ENCODE measurements at regions not wholly inside any gene's neighbourhood (a gene's known extent, or its start where the extent isn't known, plus 50 kb on each side); places are given as distances from the start of the nearest gene placed in this dataset.
"Not testable (repeated sequence)": the region's sequence is repeated elsewhere in the genome, so short reads cannot be mapped to it uniquely, and the experiment has no call there.

DNA sequence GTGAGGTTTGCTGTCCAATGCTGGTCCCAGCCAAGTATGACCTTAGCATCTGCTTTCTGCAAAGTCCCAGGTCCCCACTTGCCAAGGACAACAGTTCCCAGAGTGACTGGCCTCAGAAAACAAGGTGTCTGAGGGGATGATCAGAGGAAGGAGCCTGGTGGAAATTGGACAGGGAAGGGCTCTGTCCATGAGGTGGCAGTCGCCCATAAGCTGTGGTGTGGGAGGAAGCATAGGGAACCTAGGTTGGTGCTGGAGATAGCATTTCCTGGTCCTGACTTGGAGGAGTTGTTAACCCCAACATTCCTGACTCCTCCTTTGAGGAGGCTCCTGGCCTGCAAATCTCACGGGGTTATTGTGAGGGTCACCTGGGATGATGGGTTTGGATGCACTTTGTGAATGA is 77.8 kb downstream of the LIMS4 start:
- H3K9me3 Mint-ChIP-seq; H3K27me3 Mint-ChIP-seq; H3K36me3 ChIP-seq (ENCODE audit: insufficient read depth, low read length); POLR2A ChIA-PET; H3K27ac Mint-ChIP-seq; H3K4me1 Mint-ChIP-seq; H3K27ac ChIP-seq (ENCODE audit: low read depth, low read length); H3K4me3 ChIP-seq (ENCODE audit: low read length); H3K4me3 Mint-ChIP-seq; CTCF ChIA-PET; H3K27me3 ChIP-seq (ENCODE audit: insufficient read depth, low read length, poor library complexity, severe bottlenecking); DNase-seq; H3K9me3 ChIP-seq (ENCODE audit: low read length); H3K36me3 Mint-ChIP-seq; H3K4me1 ChIP-seq (ENCODE audit: insufficient read depth, low read length): not testable (repeated sequence)

DNA sequence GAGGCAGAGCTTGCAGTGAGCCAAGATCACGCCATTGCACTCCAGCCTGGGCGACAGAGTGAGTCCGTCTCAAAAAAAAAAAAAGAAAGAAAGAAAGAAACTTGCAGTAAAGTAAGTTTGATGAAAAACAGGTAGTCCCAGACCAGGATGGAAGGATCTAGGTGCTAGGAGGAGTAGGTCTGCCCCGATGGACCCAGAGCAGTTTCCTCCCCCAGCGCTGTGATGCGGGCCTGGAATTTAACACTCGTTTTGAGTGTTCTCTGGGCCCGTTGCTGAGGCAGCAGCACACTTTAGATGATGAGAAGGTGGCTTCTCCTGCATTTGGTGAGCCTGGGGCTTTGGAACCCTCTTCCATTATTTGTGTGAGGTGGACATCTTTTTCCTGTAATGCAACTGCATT is 80.2 kb downstream of the LIMS4 start:
- H3K36me3 Mint-ChIP-seq; H3K36me3 ChIP-seq (ENCODE audit: insufficient read depth, low read length); CTCF ChIA-PET; H3K27me3 Mint-ChIP-seq; DNase-seq; H3K9me3 ChIP-seq (ENCODE audit: low read length); H3K4me1 ChIP-seq (ENCODE audit: insufficient read depth, low read length); H3K27ac Mint-ChIP-seq; H3K9me3 Mint-ChIP-seq; H3K4me3 ChIP-seq (ENCODE audit: low read length); H3K27me3 ChIP-seq (ENCODE audit: insufficient read depth, low read length, poor library complexity, severe bottlenecking); H3K4me3 Mint-ChIP-seq; H3K4me1 Mint-ChIP-seq; POLR2A ChIA-PET; H3K27ac ChIP-seq (ENCODE audit: low read depth, low read length): not testable (repeated sequence)

DNA sequence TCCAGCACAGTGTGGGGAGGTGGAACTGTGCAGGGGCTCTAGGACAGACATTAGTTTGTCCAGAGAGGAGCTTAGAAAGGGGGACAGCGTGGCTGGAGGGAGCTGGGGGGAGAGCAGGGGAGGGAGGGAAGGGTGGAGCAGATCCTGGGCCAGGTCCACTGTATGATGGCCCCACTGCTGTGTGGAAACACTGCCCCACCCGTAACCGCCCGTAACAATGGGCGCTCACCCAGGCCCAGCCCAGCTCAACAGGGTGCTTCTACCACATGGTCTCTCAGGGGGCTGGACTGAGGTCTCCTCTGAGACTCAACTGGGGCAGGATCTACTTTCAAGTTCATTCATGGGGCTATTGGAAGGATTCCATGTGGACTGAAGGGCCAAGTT is 81.6 kb downstream of the LIMS4 start:
- H3K4me3 ChIP-seq (ENCODE audit: low read length); CTCF ChIA-PET; H3K36me3 Mint-ChIP-seq; H3K4me3 Mint-ChIP-seq; H3K4me1 ChIP-seq (ENCODE audit: insufficient read depth, low read length); H3K27me3 ChIP-seq (ENCODE audit: insufficient read depth, low read length, poor library complexity, severe bottlenecking); H3K36me3 ChIP-seq (ENCODE audit: insufficient read depth, low read length); POLR2A ChIA-PET; H3K27ac Mint-ChIP-seq; DNase-seq; H3K9me3 ChIP-seq (ENCODE audit: low read length); H3K27me3 Mint-ChIP-seq; H3K4me1 Mint-ChIP-seq; H3K9me3 Mint-ChIP-seq; H3K27ac ChIP-seq (ENCODE audit: low read depth, low read length): not testable (repeated sequence)

DNA sequence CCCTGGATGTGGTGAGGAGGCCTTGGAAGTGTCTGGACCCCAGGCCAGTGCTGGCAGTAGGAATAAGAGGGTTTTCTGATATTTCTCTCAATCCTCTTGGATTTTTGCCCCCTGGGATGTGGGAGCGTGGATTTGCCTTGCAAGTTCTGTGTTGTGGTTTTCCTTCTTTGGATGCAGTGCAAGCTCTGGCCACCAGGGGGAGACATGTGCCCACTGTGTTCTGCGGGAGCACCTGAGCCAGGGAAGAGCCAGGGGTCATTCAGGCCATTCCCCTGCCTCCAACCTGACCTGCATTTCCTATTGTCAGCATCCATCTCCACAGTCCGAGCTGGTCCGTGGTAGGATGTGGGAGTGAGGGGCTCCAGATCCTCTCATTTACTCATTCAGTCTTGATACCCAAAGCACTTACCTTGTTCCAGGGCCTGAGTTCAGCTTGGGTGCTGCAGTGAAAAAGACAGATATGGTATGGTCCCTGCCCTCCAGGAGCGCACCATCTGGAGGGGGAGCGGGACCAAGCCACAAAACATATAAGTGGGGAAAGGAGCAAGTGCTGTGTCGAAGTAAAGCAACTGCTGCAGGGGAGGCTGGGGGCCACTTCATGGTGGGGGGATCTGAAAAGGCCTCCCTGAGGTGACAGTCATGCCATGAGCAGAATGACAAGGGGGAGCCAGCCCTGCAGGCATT is 82.1 kb downstream of the LIMS4 start:
- H3K9me3 Mint-ChIP-seq; H3K27me3 Mint-ChIP-seq; H3K9me3 ChIP-seq (ENCODE audit: low read length); H3K36me3 Mint-ChIP-seq; H3K4me1 ChIP-seq (ENCODE audit: insufficient read depth, low read length); POLR2A ChIA-PET; H3K4me1 Mint-ChIP-seq; H3K27ac ChIP-seq (ENCODE audit: low read depth, low read length); H3K4me3 Mint-ChIP-seq; H3K27me3 ChIP-seq (ENCODE audit: insufficient read depth, low read length, poor library complexity, severe bottlenecking); H3K4me3 ChIP-seq (ENCODE audit: low read length); H3K36me3 ChIP-seq (ENCODE audit: insufficient read depth, low read length); H3K27ac Mint-ChIP-seq; CTCF ChIA-PET: not testable (repeated sequence)
- DNase-seq = peak in 1 of 5 donors; percentile 9

DNA sequence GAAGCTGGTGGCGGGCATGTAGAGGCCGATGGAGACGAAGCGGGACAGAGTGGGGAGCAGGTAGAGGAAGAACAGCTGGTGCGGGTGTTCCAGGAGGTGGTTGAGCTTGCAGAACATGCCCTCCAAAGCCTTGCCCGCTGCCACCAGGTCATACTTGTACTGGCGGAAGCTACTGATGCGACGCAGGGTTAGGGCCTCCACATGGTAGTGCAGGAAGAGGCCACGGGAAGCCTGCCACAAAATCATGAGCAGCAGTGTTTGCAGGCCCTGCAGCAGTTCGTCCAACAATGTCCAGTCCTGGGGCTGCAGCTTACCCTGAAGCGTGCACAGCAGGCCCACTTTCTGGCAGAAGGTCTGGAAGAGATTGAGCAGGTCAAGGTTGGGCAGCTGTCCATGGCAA is 85.6 kb downstream of the LIMS4 start:
- not testable (repeated sequence) for H3K4me3 Mint-ChIP-seq

DNA sequence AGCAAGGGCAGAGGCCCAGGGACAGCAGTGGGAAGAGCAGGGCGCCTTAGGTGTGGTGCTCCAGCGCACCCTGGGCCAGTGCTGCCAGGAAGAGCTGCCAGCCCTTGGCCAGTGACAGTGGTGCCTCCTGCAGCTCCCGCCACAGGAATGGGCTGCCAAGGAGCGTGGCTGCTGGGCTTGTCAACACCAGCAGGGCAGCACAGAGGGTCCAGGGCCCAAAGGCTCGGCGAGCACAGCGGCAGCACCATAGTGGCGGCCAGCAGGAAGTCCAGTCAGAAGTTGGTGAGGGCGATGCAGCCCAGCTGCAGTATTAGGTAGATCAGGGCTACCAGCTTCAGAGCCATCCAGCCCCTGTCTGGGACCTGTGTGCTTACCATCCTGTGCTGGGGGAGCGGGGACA is 86.1 kb downstream of the LIMS4 start:
- H3K36me3 ChIP-seq (ENCODE audit: insufficient read depth, low read length); H3K27me3 Mint-ChIP-seq; H3K4me1 Mint-ChIP-seq; CTCF ChIA-PET; H3K9me3 ChIP-seq (ENCODE audit: low read length); H3K27ac Mint-ChIP-seq; H3K4me1 ChIP-seq (ENCODE audit: insufficient read depth, low read length); POLR2A ChIA-PET; H3K4me3 ChIP-seq (ENCODE audit: low read length); H3K27me3 ChIP-seq (ENCODE audit: insufficient read depth, low read length, poor library complexity, severe bottlenecking); H3K4me3 Mint-ChIP-seq; H3K9me3 Mint-ChIP-seq; H3K27ac ChIP-seq (ENCODE audit: low read depth, low read length); H3K36me3 Mint-ChIP-seq: not testable (repeated sequence)
- DNase-seq = peak in 1 of 5 donors; percentile 31

More for the DNA sequence above, 85.6 kb downstream of the LIMS4 start:
- DNase-seq = peak in 1 of 5 donors; percentile 42
- H3K9me3 Mint-ChIP-seq; H3K27ac ChIP-seq (ENCODE audit: low read depth, low read length); H3K27me3 Mint-ChIP-seq; H3K36me3 ChIP-seq (ENCODE audit: insufficient read depth, low read length); H3K9me3 ChIP-seq (ENCODE audit: low read length); H3K27me3 ChIP-seq (ENCODE audit: insufficient read depth, low read length, poor library complexity, severe bottlenecking); H3K27ac Mint-ChIP-seq; H3K4me1 ChIP-seq (ENCODE audit: insufficient read depth, low read length); H3K4me3 ChIP-seq (ENCODE audit: low read length); POLR2A ChIA-PET; CTCF ChIA-PET; H3K4me1 Mint-ChIP-seq; H3K36me3 Mint-ChIP-seq: not testable (repeated sequence)

DNA sequence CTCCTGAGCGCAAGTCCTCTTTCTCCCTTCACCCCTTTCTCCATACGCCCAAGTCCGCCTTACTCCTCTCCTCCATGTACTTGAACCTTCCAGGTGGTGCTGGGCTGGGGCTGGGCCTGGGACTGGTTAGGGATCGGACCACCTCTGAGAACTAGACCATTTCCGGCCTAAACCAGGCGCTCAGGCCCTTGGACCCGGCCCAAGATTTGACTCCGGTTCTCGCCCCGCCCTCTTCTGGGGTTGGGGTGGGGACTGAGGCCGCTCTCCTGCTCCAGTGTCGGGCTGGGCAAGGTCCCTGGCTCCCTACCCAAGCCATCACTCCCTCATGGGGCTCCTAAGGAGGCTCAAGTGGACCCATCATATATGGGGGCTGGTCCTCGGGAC is 87.9 kb downstream of the LIMS4 start:
- H3K9me3 ChIP-seq (ENCODE audit: low read length); H3K4me3 Mint-ChIP-seq; H3K27ac Mint-ChIP-seq; H3K36me3 Mint-ChIP-seq; CTCF ChIA-PET; H3K4me3 ChIP-seq (ENCODE audit: low read length); H3K4me1 Mint-ChIP-seq; H3K9me3 Mint-ChIP-seq; H3K27ac ChIP-seq (ENCODE audit: low read depth, low read length); DNase-seq; H3K4me1 ChIP-seq (ENCODE audit: insufficient read depth, low read length); H3K27me3 Mint-ChIP-seq; POLR2A ChIA-PET; H3K36me3 ChIP-seq (ENCODE audit: insufficient read depth, low read length); H3K27me3 ChIP-seq (ENCODE audit: insufficient read depth, low read length, poor library complexity, severe bottlenecking): not testable (repeated sequence)

DNA sequence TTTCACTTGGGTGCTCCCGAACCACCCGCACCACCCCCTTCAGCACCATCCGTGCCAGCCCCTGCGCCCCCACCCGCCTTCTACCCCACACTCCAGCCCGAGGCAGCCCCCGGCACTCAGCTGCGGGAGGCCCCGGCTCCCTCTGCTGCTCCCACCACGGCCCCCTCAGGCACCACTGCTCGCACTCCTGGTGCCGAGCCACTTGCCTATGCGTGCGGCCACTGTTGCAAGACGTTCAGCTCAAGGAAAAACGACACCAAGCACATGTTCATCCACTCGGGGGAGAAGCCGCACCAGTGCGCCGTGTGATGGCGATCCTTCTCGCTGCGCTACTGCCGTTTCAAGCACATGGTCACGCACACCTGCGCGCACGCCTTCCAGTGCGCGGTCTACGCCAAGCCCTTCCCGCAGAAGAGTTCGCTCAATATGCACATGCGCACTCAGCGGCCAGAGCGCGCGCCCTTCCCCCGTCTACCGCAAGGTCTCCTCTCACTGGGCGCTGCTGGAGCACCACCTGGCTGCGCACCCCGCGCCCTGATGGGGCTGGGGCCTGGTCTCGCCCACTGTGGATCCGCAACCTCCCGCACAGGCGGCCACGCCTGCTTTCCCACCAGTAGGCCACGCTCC is 88.4 kb downstream of the LIMS4 start:
- H3K4me1 ChIP-seq (ENCODE audit: insufficient read depth, low read length); POLR2A ChIA-PET; H3K27me3 ChIP-seq (ENCODE audit: insufficient read depth, low read length, poor library complexity, severe bottlenecking); H3K4me1 Mint-ChIP-seq; H3K27ac Mint-ChIP-seq; H3K4me3 ChIP-seq (ENCODE audit: low read length); H3K27me3 Mint-ChIP-seq; H3K4me3 Mint-ChIP-seq; H3K9me3 Mint-ChIP-seq; DNase-seq; H3K36me3 ChIP-seq (ENCODE audit: insufficient read depth, low read length); H3K36me3 Mint-ChIP-seq; CTCF ChIA-PET; H3K9me3 ChIP-seq (ENCODE audit: low read length); H3K27ac ChIP-seq (ENCODE audit: low read depth, low read length): not testable (repeated sequence)
